ENCODE measurements at regions not wholly inside any gene's neighbourhood (a gene's known extent, or its start where the extent isn't known, plus 50 kb on each side); places are given as distances from the start of the nearest gene placed in this dataset.

- FAIRE-seq (no peak), ATAC-seq (no peak), DNase-seq (ENCODE audit: extremely low read depth in 1 of 4, low spot score in 3 of 4) (no peak)
- Histone ChIP-seq H3K27me3 (ENCODE audit: control insufficient read depth in 2 of 2, insufficient read depth in 2 of 2, low read length in 2 of 2) (peaks cover 13 to 42% of the 10 kb centered on the region in 2 experiments; a peak in 3 of 5 replicates), H2AFZ (ENCODE audit: low read depth, low read length) (no peak overlapping the region), H3K4me3 (no peak overlapping the region), H3K4me1 (replicated peaks in 1 of 2; ENCODE audit: control insufficient read depth in 2 of 2, insufficient read depth in 2 of 2, low read length in 2 of 2) (no peaks in the 10 kb centered on the region), H3K9me1 (ENCODE audit: control insufficient read depth, insufficient read depth, low read length) (no peaks in the 10 kb centered on the region), H3K4me2 (ENCODE audit: insufficient read depth, low read length) (no peak overlapping the region), H4K20me1 (replicated peaks; ENCODE audit: control insufficient read depth, insufficient read depth, low read length) (peaks cover 6% of the 10 kb centered on the region; the same call in 1 of the 2 replicates), H3K36me3 (ENCODE audit: control insufficient read depth, insufficient read depth, low read length) (no peaks in the 10 kb centered on the region), H3K9ac (ENCODE audit: insufficient read depth in 1 of 2, low read depth in 2 of 2, low read length in 2 of 2) (no peak overlapping the region), H3K27ac (ENCODE audit: extremely low read depth, low read depth, low read length) (no peak overlapping the region), H3K79me2 (ENCODE audit: control insufficient read depth, insufficient read depth, low read length) (no peaks in the 10 kb centered on the region), H3K9me3 (replicated peaks; ENCODE audit: control insufficient read depth, insufficient read depth, low read depth, low read length) (no peaks in the 10 kb centered on the region)
- POLR2A ChIA-PET, result interaction anchor here (0.6 to 1.1 kb wide), 2 partner anchors 16 to 355 kb away, joined by 3 read pairs; no protein-coding TSS in a partner anchor
- no TSS peak for BruUV-seq (replicated peaks)
- 0% methylated on average over 9 of the region's 9 CpGs for WGBS (ENCODE audit: insufficient coverage, low coverage, missing lambda C conversion rate)
- intact Hi-C loops (cut with micrococcal nuclease), result no loop called here
- CTCF ChIA-PET (ENCODE audit: low intra/inter-chr PET ratio), result no interaction called here
- in situ Hi-C loops (cut with MboI), result no loop called here
- TF ChIP-seq PTRF (tag; IDR thresholded peaks at IDR 0.05) (no peak), POLR2AphosphoS5 (IDR thresholded peaks at IDR 0.05; ENCODE audit: control insufficient read depth, insufficient read depth, low read depth, low read length) (no peak), HBP1 (CRISPR knock-in tag; IDR thresholded peaks at IDR 0.05) (no peak), BMI1 (IDR thresholded peaks at IDR 0.05; ENCODE audit: low read length) (no peak), THRA (IDR thresholded peaks at IDR 0.05) (no peak), FOXO4 (CRISPR knock-in tag; IDR thresholded peaks at IDR 0.05) (no peak), E2F6 (IDR thresholded peaks at IDR 0.05; ENCODE audit: borderline replicate concordance in 1 of 2, extremely low read depth in 1 of 2, insufficient read depth in 1 of 2, insufficient read length in 1 of 2, low read depth in 1 of 2, low read length in 1 of 2, poor library complexity in 1 of 2, severe bottlenecking in 1 of 2) (no peak), GATAD2A (IDR thresholded peaks at IDR 0.05) (no peak)
These were observed 244.2 kb upstream of the IRX2 start for GRCh38 chr5:2995667-2996066.
